ENCODE measurements at regions not wholly inside any gene's neighbourhood (a gene's known extent, or its start where the extent isn't known, plus 50 kb on each side); places are given as distances from the start of the nearest gene placed in this dataset.

- TF ChIP-seq EP300 (IDR thresholded peaks at IDR 0.05) (no peak), POLR2A (IDR thresholded peaks at IDR 0.05) (no peak), CTCF (IDR thresholded peaks at IDR 0.05) (no peak)
These were observed 526.6 kb upstream of the ZNF717 start for GRCh38 chr3:76311941-76312340.

Measured in ovary (tissue), 3 donors.